ENCODE measurements at regions not wholly inside any gene's neighbourhood (a gene's known extent, or its start where the extent isn't known, plus 50 kb on each side); places are given as distances from the start of the nearest gene placed in this dataset.

- no peaks in the 10 kb centered on the region for H3K36me3 ChIP-seq (replicated peaks in 1 of 2; ENCODE audit: control insufficient read depth in 1 of 2, insufficient read depth in 2 of 2, low read length in 2 of 2)
- H3K79me2 ChIP-seq (ENCODE audit: insufficient read depth, low read length): no peaks in the 10 kb centered on the region
- H4K20me1 ChIP-seq (ENCODE audit: insufficient read depth, low read length): no peaks in the 10 kb centered on the region
- H3K4me1 ChIP-seq (ENCODE audit: control insufficient read depth in 1 of 2, insufficient read depth in 2 of 2, low read length in 2 of 2): peaks cover 42 to 52% of the 10 kb centered on the region in 2 donors
- H3K9me3 ChIP-seq (replicated peaks in 1 of 2; ENCODE audit: control insufficient read depth in 1 of 2, insufficient read depth in 1 of 2, low read length in 2 of 2): no peaks in the 10 kb centered on the region
- no peak overlapping the region for H3K4me3 ChIP-seq (replicated peaks in 1 of 3; ENCODE audit: low read depth in 2 of 3, low read length in 3 of 3)
- Mint-ChIP-seq H3K4me3 (no peak overlapping the region), H3K27me3 (ENCODE audit: low read depth in 3 of 3) (peaks cover 0 to 2% (median 0%) of the 10 kb centered on the region in 3 donors), H3K4me1 (peaks cover 55% of the 10 kb centered on the region), H3K36me3 (peaks cover 0 to 5% of the 10 kb centered on the region in 2 donors), H3K9me3 (peaks cover 0 to 3% (median 0%) of the 10 kb centered on the region in 7 donors), H3K27ac (peak overlapping the region; percentile 38 to 82 (median 73))
- no peak overlapping the region for H3K9ac ChIP-seq (ENCODE audit: insufficient read depth, low read length, poor library complexity, severe bottlenecking)
- no peaks in the 10 kb centered on the region for H3K27me3 ChIP-seq (ENCODE audit: control insufficient read depth in 2 of 2, insufficient read depth in 2 of 2, low read length in 2 of 2)
- H2AFZ ChIP-seq (ENCODE audit: insufficient read depth, low read depth, low read length, poor library complexity, severe bottlenecking): peak overlapping the region; percentile 73
- intact Hi-C loops (cut with micrococcal nuclease): no loop called here
- no peak overlapping the region for H3K4me2 ChIP-seq (replicated peaks; ENCODE audit: extremely low read depth, low read length, poor library complexity, severe bottlenecking)
- no peak for TF ChIP-seq CTCF (IDR thresholded peaks at IDR 0.05)
- peak overlapping the region; percentile 6 to 65 for H3K27ac ChIP-seq (ENCODE audit: low read depth in 1 of 2, low read length in 2 of 2)
- 75% methylated on average over 14 of the region's 14 CpGs for WGBS (ENCODE audit: insufficient coverage)
- DNase-seq: peak in 1 of 3 donors; percentile 39
These were observed 99.7 kb upstream of the IRF2BP2 start for GRCh38 chr1:234709473-234710228.

GRCh38 chr1:234708700-234709395, 98.9 kb upstream of the IRF2BP2 start:
- intact Hi-C loops (cut with micrococcal nuclease): no loop called here
- H2AFZ ChIP-seq (ENCODE audit: insufficient read depth, low read depth, low read length, poor library complexity, severe bottlenecking): no peak overlapping the region
- H3K9ac ChIP-seq (ENCODE audit: insufficient read depth, low read length, poor library complexity, severe bottlenecking): no peak overlapping the region
- peak overlapping the region in 4 of 7 donors; percentile 26 to 82 (median 66) for H3K27ac Mint-ChIP-seq
- H3K4me2 ChIP-seq (replicated peaks; ENCODE audit: extremely low read depth, low read length, poor library complexity, severe bottlenecking): no peak overlapping the region
- H3K27me3 Mint-ChIP-seq (ENCODE audit: low read depth in 3 of 3): peaks cover 0 to 2% (median 0%) of the 10 kb centered on the region in 3 donors
- no peak for DNase-seq
- H3K4me1 Mint-ChIP-seq: peaks cover 55% of the 10 kb centered on the region
- TF ChIP-seq CTCF (IDR thresholded peaks at IDR 0.05): no peak
- no peaks in the 10 kb centered on the region for H3K79me2 ChIP-seq (ENCODE audit: insufficient read depth, low read length)
- peaks cover 0 to 3% (median 0%) of the 10 kb centered on the region in 7 donors for H3K9me3 Mint-ChIP-seq
- H3K4me3 ChIP-seq (replicated peaks in 1 of 3; ENCODE audit: low read depth in 2 of 3, low read length in 3 of 3): no peak overlapping the region
- H3K36me3 ChIP-seq (replicated peaks in 1 of 2; ENCODE audit: control insufficient read depth in 1 of 2, insufficient read depth in 2 of 2, low read length in 2 of 2): no peaks in the 10 kb centered on the region
- no peaks in the 10 kb centered on the region for H3K27me3 ChIP-seq (ENCODE audit: control insufficient read depth in 2 of 2, insufficient read depth in 2 of 2, low read length in 2 of 2)
- no peak overlapping the region for H3K4me3 Mint-ChIP-seq
- 88% methylated on average over 8 of the region's 9 CpGs for WGBS (ENCODE audit: insufficient coverage)
- H3K4me1 ChIP-seq (ENCODE audit: control insufficient read depth in 1 of 2, insufficient read depth in 2 of 2, low read length in 2 of 2): peaks cover 42 to 52% of the 10 kb centered on the region in 2 donors
- peaks cover 0 to 9% of the 10 kb centered on the region in 2 donors for H3K36me3 Mint-ChIP-seq
- no peaks in the 10 kb centered on the region for H4K20me1 ChIP-seq (ENCODE audit: insufficient read depth, low read length)
- no peaks in the 10 kb centered on the region for H3K9me3 ChIP-seq (replicated peaks in 1 of 2; ENCODE audit: control insufficient read depth in 1 of 2, insufficient read depth in 1 of 2, low read length in 2 of 2)
- H3K27ac ChIP-seq (ENCODE audit: low read depth in 1 of 2, low read length in 2 of 2): peak overlapping the region in 1 of 2 donors; percentile 30

All from CD14-positive monocyte (primary cell).